ENCODE measurements at regions not wholly inside any gene's neighbourhood (a gene's known extent, or its start where the extent isn't known, plus 50 kb on each side); places are given as distances from the start of the nearest gene placed in this dataset.
A peak's percentile ranks its signal among the peaks of the same experiment; 100 is the strongest.

- no peak overlapping the region for H3K4me3 ChIP-seq (ENCODE audit: control insufficient read depth, low read depth, low read length)
- DNase-seq (ENCODE audit: low read depth): no peak
- TF ChIP-seq CTCF (IDR thresholded peaks at IDR 0.05; ENCODE audit: control insufficient read depth, insufficient read depth, low read depth, low read length, missing control alignments): no peak
Measured at GRCh38 chr11:129319201-129319600, 56.4 kb upstream of the BARX2 start.

GRCh38 chr11:129317571-129317970, 58.1 kb upstream of the BARX2 start:
- TF ChIP-seq CTCF (IDR thresholded peaks at IDR 0.05; ENCODE audit: control insufficient read depth, insufficient read depth, low read depth, low read length, missing control alignments): no peak
- H3K4me3 ChIP-seq (ENCODE audit: control insufficient read depth, low read depth, low read length): no peak overlapping the region
- no peak for DNase-seq (ENCODE audit: low read depth)

GRCh38 chr11:129316781-129317180, 58.9 kb upstream of the BARX2 start:
- H3K4me3 ChIP-seq (ENCODE audit: control insufficient read depth, low read depth, low read length): no peak overlapping the region
- no peak for DNase-seq (ENCODE audit: low read depth)
- TF ChIP-seq CTCF (IDR thresholded peaks at IDR 0.05; ENCODE audit: control insufficient read depth, insufficient read depth, low read depth, low read length, missing control alignments): no peak

GRCh38 chr11:129315781-129316579, 59.7 kb upstream of the BARX2 start:
- DNase-seq (ENCODE audit: low read depth): no peak
- no peak overlapping the region for H3K4me3 ChIP-seq (ENCODE audit: control insufficient read depth, low read depth, low read length)
- TF ChIP-seq CTCF (IDR thresholded peaks at IDR 0.05; ENCODE audit: control insufficient read depth, insufficient read depth, low read depth, low read length, missing control alignments): no peak

GRCh38 chr11:129314371-129314770, 61.3 kb upstream of the BARX2 start:
- TF ChIP-seq CTCF (IDR thresholded peaks at IDR 0.05; ENCODE audit: control insufficient read depth, insufficient read depth, low read depth, low read length, missing control alignments): no peak
- DNase-seq (ENCODE audit: low read depth): no peak
- H3K4me3 ChIP-seq (ENCODE audit: control insufficient read depth, low read depth, low read length): no peak overlapping the region

GRCh38 chr11:129313541-129314297, 61.9 kb upstream of the BARX2 start:
- DNase-seq (ENCODE audit: low read depth): peak; percentile 8
- no peak overlapping the region for H3K4me3 ChIP-seq (ENCODE audit: control insufficient read depth, low read depth, low read length)
- TF ChIP-seq CTCF (IDR thresholded peaks at IDR 0.05; ENCODE audit: control insufficient read depth, insufficient read depth, low read depth, low read length, missing control alignments): no peak

All from AG09309 (cell line).